Gastrocnemius medialis (tissue), 4 donors: ENCODE measurements at regions not wholly inside any gene's neighbourhood (a gene's known extent, or its start where the extent isn't known, plus 50 kb on each side); places are given as distances from the start of the nearest gene placed in this dataset.

Source experiments
- POLR2A ChIP-seq, 2 donors: fragments of 450-650 bp; IDR thresholded peaks; one replicate each; pipeline ENCODE4 v1.6.1; 2017; ENCODE audit warnings: antibody characterized with exemption in 2 of 2, mild to moderate bottlenecking in 2 of 2, moderate library complexity in 2 of 2
- TF ChIP-seq, protein P1 (sequence below), 5 experiments: fragments of 450-650 bp in 3 of 5; fragments of 200-600 bp in 2 of 5; sonication (generic) in 2 of 5; IDR thresholded peaks in 4 of 5; conservative IDR thresholded peaks in 1 of 5; 1 replicate in 4 of 5; 2 replicates in 1 of 5; pipeline ENCODE4 v1.5.1; 2016 to 2019; ENCODE audit warnings: antibody characterized with exemption in 5 of 5, mild to moderate bottlenecking in 3 of 5, moderate library complexity in 3 of 5

DNA sequence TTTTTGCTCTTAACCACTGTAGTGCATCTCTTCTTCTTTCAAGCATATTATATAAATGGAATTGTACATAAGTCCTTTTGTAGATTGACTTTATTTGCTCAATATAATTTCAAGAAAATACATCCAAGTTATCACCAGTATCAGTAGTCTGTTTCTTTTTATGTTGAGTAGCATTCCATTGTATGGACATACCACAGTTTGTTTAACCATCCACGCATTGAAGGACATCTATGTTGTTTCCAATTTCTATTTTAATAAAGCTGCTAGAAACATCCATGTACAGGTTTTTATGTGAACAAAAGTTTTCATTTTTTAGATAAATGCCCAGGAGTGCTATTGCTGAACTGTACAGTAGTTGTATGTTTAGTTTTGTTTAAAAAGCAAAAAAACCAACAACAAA lies 387.5 kb upstream of the SOX11 start:
- TF ChIP-seq, protein P1, sequence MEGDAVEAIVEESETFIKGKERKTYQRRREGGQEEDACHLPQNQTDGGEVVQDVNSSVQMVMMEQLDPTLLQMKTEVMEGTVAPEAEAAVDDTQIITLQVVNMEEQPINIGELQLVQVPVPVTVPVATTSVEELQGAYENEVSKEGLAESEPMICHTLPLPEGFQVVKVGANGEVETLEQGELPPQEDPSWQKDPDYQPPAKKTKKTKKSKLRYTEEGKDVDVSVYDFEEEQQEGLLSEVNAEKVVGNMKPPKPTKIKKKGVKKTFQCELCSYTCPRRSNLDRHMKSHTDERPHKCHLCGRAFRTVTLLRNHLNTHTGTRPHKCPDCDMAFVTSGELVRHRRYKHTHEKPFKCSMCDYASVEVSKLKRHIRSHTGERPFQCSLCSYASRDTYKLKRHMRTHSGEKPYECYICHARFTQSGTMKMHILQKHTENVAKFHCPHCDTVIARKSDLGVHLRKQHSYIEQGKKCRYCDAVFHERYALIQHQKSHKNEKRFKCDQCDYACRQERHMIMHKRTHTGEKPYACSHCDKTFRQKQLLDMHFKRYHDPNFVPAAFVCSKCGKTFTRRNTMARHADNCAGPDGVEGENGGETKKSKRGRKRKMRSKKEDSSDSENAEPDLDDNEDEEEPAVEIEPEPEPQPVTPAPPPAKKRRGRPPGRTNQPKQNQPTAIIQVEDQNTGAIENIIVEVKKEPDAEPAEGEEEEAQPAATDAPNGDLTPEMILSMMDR (IDR thresholded peaks at IDR 0.05 in 4 of 5, conservative IDR thresholded peaks at IDR 0.05 in 1 of 5) = no peak
- no peak for TF ChIP-seq POLR2A (IDR thresholded peaks at IDR 0.05)
